OCI-LY7 (cell line): ENCODE measurements at regions not wholly inside any gene's neighbourhood (a gene's known extent, or its start where the extent isn't known, plus 50 kb on each side); places are given as distances from the start of the nearest gene placed in this dataset.

Experiments used
- EZH2phosphoT487 ChIP-seq: fragments of 200-600 bp; sonication (generic); IDR thresholded peaks from 2 replicates; pipeline ENCODE4 v1.6.1; 2018; ENCODE audit warnings: low read depth, borderline replicate concordance, mild to moderate bottlenecking, mixed run types, antibody characterized with exemption, low read length, moderate library complexity, mixed read lengths
- TF ChIP-seq, protein P1 (sequence below): fragments of 200-600 bp; sonication (generic); conservative IDR thresholded peaks from 2 replicates; pipeline ENCODE4 v1.5.1; 2014; ENCODE audit warnings: mild to moderate bottlenecking, antibody characterized with exemption, low read length, moderate library complexity, mixed read lengths

GRCh38 chr13:80001510-80001842, 339.4 kb downstream of the SPRY2 start:
- TF ChIP-seq, protein P1, sequence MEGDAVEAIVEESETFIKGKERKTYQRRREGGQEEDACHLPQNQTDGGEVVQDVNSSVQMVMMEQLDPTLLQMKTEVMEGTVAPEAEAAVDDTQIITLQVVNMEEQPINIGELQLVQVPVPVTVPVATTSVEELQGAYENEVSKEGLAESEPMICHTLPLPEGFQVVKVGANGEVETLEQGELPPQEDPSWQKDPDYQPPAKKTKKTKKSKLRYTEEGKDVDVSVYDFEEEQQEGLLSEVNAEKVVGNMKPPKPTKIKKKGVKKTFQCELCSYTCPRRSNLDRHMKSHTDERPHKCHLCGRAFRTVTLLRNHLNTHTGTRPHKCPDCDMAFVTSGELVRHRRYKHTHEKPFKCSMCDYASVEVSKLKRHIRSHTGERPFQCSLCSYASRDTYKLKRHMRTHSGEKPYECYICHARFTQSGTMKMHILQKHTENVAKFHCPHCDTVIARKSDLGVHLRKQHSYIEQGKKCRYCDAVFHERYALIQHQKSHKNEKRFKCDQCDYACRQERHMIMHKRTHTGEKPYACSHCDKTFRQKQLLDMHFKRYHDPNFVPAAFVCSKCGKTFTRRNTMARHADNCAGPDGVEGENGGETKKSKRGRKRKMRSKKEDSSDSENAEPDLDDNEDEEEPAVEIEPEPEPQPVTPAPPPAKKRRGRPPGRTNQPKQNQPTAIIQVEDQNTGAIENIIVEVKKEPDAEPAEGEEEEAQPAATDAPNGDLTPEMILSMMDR = no peak
- no peak for TF ChIP-seq EZH2phosphoT487
